ENCODE measurements at regions not wholly inside any gene's neighbourhood (a gene's known extent, or its start where the extent isn't known, plus 50 kb on each side); places are given as distances from the start of the nearest gene placed in this dataset.

DNA sequence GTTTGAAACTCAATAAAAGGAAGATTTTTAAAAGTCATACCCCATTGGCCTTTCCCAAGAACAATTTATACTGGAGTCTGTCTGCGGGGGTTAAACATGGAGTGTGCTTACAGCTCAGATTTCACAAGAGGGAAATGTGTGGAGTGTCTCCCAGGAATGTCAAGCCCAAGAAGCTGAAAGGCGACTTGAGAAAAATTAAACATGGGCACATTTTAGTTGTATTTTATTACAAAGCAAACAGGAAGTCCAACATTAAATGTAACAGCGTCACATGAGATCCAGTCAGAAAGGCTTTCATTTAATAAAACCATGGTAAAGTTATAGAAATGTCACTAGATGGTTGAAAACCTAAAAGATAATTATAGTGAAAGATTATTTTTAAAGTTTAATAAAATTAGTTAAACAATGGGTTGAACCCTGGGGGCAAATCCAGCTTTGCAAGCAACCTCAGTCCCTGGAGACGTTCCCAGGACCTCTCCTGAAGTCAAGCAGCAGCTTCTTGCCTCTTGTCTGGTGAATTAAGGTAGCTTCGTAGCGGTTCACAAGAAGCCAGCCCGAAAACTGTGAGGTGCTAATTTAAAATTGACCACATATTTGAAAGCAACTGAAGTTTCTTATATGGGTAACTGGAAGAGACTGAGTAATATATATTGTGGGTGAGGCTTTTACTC, 168.4 kb upstream of the EDNRA start:
- DNase-seq (ENCODE audit: low spot score): no peak

DNA sequence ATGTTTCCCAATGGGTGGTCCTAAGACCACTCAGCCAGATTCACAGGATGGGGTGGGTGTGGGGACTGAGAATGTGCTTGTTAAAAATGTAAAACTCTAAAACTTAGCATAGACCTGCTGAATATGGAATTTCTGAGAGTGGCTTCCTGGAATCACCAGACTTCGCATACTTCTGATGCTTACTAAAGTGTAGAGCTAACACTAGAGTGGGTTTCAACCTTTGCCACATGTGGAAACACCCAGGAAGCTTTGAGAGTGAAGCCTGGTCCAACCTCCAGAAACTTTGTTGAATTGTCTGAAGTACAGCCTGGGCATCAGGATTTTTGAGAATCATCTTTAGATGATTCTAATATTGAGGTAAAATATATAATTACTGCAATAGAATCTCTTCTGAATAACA, 167.8 kb upstream of the EDNRA start:
- no peak for DNase-seq (ENCODE audit: low spot score)

DNA sequence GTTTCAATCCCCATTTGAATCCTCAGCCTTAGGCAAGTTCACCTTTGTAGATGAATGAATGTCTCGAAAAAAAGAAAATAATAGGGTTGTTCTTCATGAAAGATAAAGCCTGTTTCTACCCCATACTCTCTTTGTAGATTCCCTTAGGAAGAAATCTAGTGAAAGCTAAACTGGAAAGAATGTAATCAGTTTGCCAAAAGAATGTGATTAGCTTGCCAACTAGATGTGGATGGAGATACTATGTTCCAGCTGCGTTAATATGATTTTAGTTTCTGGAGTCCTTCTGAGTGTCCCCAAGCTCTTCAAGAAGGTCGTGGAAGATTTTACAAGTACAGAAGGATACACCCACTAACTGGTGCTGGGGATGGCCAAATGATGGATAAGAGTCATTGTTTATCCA, 162.3 kb upstream of the EDNRA start:
- DNase-seq (ENCODE audit: low spot score): no peak

DNA sequence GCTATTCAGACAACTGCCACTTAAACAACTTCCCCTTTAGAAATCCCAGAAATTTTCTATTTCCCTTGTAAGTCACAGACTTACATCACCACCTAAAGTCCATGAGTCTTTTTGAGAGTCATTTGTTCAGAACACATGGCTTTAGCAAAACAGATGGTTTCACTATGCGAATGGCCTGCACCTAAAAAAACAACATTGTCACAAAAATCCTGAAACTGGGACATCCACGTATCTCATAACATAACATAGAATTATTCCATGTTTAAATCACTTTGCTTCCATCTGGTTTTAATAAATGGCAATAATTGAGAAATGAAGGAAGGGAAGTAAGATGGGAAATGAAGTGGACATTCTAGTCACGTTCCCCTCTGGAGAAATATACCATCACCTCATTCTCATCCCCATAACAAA, 155.3 kb upstream of the EDNRA start:
- DNase-seq (ENCODE audit: low spot score): no peak

DNA sequence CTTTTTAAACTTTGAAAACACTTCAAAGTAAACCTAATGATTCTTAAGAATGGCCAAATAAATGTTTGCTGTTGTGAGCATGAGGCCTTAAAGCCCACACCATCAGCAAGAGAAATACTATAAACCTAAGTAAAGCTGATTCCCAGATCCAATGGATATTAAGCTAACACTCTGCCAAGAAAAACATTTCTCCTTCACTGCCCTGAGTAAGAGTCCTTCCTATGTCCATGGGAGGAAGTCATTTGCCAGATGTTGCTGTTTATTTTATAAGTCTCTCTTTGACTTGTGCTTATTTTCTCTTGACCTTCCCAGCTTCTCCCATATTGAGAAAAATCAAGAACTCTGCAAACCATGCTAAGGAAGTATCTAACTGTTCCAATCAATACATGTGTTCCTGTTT, 154.3 kb upstream of the EDNRA start:
- no peak for DNase-seq (ENCODE audit: low spot score)

DNA sequence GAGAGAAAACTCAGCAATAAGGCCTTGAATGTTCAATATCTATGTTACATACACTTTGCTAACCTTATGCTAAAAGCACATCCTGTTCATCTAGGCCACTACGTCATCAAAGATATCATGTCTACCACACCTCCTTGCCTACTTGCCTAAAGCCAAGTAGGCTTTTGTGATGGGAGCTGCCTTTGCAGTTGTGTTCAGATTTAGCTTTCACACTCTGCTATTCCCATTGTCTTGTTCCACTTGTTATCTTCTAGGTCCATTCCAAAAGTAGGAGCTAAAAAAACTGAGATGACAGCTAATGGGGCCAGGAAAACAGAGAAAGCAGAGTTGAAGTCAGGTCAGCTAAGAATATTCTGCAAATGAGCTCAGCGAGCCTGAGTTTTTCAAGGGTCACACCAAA, 153.6 kb upstream of the EDNRA start:
- DNase-seq (ENCODE audit: low spot score): no peak

DNA sequence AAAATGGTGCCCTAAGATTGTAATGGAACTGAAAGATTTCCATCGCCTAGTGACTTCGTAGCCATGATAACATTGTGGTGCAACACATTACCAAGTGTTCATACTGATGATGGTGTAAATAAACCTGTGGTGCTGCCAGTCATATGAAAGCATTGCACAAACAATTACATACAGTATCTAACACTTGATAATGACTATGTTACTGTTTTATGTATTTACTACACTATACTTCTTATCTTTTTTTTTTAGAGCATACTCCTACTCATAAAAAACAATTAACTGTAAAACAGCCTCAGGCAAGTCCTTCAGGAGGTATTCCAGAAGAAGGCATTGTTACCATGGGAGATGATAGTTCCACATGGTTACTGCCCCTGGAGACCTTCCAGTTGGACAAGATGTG, 152.7 kb upstream of the EDNRA start:
- no peak for DNase-seq (ENCODE audit: low spot score)

DNA sequence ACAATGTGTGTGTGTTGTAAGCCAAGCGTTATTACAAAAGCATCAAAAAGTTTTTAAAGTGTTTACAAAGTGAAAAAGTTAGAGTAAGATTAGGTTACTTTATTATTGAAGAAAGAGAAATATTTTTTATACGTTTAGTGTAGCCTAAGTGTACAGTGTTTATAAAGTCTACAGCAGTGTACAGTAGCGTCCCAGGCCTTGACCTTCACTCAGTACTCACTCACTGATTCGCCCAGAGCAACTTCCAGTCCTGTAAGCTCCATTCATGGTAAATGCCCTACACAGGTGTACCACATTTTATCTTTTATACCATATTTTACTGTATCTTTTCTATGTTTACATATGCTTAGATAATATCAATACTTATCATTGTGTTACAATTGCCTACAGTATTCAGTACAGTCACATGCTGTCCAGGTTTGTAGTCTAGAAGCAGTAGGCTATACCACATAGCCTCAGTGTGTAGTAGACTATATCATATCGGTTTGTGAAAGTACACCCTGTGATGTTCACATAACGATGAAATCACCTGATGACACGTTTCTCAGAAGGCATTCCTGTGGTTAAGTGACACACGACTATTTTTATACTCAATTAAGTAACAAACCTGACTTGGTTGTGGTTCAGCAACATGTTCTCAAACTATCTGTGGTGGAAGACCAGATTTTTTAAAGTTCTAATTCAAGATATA, 152.0 kb upstream of the EDNRA start:
- DNase-seq (ENCODE audit: low spot score): no peak

DNA sequence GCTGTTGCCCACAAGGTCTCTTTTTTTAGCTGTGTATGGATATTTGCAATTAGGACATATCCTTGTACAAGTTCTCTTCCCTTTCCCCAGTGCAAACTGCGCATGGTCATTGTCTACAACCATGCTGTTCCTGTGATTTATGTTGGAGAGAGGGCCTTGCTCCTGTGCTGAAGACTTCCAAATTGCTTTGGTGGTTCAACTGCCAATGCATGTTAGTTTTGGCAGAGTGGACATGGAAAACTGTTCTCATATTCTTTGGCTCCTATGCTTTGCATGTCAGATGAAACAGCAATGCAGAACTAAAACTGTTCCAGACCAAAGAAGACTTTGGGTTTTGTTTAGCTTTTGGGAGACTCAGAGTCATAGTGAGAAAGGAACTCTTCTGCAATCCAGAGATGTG, 148.8 kb upstream of the EDNRA start:
- DNase-seq (ENCODE audit: low spot score): no peak

DNA sequence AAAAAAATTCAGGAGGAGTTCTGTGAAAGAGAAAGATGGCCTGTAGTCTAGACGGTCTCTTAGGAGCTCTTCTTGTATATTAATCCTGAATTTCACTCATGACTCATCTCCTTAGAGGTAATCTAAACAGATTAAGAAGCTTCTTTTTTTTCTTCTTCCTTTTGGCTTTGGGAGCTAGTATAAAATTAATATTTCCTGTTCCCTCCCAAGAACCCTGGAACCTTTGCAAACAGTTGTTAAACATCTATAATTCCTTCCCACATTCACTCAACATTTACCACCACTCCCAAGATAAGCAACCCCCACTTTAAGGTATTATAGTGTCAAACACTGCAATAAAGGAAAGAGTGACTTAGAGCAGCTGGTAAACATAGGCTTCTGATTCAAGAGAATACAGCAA, 146.4 kb upstream of the EDNRA start:
- DNase-seq (ENCODE audit: low spot score): no peak

DNA sequence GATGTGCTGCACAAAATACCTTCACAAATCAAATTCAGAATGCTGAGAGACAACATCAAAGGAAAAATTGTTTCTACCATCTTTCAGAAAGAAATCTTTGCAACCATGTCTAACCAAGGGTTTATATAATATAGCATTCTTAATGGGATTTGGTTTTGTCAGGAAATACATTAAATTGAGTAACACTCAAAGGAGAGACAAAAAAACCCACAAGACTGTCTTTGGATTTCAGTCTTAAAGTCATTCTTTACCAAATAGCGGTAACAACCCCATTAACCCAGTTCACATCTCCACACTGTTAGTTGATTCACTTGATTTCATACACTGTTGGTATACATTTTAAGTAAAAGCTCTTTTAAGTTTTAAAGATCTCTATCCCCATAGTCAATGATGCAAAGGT, 145.7 kb upstream of the EDNRA start:
- no peak for DNase-seq (ENCODE audit: low spot score)

DNA sequence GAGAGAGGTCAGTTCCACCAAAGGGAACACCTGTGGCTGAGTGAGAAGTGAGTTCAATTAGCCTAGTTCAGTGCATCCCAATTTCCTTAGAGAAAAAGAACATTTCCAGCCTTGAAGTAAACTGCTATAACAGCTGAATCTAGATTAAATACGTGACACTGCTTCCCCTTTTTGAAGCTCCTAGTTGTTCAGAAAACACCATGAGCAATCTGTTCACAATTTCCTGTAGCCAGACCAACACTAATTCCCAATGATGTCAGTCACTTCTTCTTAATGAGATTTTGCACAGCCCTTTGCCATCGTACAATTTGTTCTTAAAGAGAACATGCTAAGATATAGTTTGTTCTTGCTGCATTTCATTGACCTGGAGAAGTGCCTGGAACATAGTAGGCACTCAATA, 144.6 kb upstream of the EDNRA start:
- DNase-seq (ENCODE audit: low spot score): no peak

DNA sequence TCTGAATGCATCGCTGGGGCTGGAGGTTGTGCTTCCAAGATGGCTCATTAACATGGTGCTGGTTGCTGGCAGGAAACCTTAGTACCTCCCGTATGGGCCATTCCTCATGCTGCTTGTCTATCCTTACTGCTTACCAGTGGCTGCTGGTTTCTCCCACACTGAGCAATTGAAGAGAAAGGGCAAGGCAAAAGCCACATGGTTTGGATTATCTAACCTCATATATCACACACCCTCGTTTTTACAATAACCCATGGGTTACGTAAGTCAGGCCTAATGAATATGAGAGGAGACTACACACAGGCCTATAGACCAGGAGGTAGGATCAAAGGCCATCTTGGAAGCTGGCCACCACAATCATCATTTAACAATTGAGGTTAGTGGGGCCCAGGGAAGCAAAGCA, 141.8 kb upstream of the EDNRA start:
- DNase-seq (ENCODE audit: low spot score): no peak

DNA sequence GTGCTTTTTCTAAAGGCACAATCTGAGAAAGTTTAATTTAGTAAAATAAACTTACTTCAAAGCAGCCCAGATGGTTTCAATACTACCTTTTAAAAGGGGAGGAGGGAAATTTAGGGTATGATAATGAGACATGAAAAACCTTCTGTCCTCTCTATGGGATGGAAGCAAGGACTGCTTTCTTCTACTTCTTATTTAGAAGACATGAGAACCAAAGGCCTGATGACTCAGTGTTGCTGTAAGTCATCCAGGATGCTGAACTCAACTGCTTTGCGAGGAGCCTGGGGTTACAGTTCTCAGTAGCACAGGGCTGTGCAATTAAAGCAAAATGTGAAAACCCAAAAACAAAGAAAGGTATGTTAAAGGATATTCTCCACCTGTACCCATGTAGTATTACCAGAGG, 140.8 kb upstream of the EDNRA start:
- DNase-seq (ENCODE audit: low spot score): no peak

DNA sequence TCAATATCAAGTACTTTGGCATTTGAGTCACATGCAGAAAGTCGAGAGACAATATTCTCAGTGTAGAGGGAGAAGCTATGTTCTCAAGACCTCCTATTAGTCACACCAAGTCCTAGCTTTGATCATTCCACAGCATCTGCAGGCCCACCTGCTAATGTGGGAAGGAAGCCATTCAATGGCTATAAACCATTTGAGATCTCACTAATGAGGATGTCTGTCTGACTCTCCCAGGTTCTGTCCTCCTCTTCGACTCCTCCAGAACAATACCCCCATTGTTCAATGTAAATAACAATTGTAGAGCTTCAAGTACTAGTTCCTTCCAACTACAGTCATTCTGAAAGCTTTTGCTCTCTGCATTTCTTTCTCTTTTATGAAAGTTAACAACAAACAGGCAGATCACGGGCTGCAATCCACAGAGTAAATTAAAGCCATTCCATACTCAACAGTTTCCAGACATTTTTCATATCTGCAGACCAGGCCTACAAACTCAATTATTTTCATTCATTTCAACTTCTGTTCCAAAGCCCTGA, 140.2 kb upstream of the EDNRA start:
- no peak for DNase-seq (ENCODE audit: low spot score)

DNA sequence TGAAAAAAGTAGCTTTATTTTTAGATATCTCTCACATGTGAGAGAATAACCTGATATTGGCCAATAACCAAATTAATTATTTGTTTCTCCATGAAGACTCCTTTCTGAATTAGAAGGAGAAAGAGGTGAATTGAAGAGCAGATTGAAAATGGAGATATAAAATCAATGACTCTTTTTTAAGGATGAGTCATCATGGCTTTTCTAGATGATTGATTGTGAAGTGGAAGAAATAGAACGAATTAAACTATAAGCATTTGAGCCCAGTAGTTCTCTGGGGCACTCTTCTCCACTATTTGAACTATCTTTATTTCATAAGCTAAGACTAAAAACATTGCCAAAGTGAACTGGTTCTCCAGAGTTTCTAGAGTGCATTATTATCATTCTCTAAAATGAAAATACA, 137.2 kb upstream of the EDNRA start:
- no peak for DNase-seq (ENCODE audit: low spot score)

DNA sequence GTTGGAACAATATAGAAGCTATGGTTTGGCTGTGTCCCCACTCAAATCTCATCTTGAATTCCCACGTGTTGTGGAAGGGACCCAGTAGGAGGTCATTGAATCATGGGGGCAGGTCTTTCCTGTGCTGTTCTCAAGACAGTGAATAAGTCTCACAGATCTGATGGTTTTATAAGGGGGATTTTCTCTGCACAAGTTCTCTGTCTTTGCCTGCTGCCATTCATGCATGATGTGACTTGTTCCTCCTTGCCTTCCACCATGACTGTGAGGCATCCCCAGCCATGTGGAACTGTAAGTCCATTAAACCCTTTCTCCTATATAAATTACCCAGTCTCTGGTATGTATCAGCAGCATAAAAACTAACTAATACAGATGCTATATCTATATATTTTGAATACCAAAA, 135.2 kb upstream of the EDNRA start:
- no peak for DNase-seq (ENCODE audit: low spot score)

DNA sequence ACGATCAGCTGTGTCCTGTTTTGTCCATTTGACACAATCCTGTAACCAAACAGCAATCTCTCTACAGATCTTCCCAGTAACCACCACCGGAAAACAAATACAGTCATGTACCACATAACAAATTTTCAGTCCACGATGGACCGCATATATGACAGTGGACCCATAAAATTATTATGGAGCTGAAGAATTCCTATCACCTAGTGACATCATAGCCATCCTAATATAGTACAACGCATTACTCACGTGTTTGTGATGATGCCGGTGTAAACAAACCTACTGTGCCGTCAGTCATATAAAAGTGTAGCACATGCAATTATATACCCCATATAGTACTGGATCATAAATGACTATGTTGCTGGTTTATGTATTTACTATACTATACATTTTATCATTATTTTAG, 133.7 kb upstream of the EDNRA start:
- DNase-seq (ENCODE audit: low spot score): no peak

DNA sequence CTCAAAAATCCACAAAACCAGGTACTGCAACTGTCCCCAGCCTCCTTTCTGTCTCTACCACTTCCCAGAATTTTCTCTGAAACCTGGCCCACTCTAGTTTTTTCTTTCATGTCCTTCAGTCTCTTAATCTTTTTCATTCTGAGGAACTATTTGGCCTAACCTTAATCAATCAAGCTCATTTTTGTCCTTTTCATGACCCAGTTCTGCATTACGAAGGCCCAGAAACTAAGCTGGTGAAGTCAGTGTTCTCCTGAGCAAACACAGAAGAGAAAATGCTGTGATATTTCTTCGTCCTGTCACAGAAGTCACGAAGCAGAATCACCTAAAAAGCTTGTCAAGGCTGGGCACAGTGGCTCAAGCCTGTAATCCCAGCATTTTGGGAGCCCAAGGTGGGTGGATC, 131.7 kb upstream of the EDNRA start:
- DNase-seq (ENCODE audit: low spot score): no peak

DNA sequence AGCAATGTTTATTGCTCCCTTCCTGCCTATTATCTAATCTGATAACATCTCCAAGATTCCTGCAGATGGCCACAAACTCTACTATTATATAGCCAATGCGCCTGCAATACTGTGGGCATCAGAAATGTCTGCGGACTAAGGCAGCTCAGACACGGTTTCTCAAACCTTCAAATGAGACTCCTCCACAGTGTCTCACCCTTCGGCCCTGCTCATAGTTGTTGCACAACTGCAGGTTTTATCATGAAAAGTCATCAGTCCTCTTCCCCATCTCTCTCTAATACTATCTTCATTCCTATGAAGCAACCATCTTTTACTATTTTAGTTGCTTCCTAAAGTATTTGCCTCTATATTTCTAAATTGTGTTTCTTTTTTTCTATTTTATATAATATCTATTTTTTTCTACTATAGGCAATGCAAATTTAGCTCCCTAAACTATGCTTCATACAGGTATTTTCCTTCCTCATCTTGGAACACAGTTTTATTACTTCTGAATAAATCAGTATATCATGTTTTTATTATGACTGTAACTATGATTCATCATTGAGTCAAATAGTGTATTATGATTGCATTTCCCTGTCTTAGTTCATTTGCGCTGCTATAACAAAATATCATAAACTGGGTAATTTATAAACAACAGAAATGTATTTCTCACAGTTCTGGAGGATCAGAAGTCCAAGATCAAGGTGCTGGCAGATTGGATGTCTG, 129.7 kb upstream of the EDNRA start:
- DNase-seq (ENCODE audit: low spot score): no peak

DNA sequence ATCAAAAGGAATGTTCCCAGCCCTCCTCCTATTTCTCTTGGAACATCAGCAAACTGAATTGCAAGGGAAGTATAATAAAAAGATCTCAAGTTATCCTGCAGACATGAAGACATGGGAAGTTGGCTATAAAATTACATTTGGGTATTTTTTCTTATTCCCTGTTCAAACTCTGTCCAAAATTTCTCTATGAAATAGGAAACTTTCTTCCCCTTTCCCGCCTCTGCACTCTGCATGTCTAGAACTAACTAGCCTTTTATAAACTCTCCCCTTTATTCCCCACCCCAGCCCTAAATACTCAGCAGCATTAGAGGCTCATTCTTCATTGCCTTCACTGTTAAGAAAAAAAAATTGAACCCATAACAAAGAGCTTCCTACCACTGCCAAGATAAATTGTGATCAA, 126.7 kb upstream of the EDNRA start:
- DNase-seq (ENCODE audit: low spot score): no peak

DNA sequence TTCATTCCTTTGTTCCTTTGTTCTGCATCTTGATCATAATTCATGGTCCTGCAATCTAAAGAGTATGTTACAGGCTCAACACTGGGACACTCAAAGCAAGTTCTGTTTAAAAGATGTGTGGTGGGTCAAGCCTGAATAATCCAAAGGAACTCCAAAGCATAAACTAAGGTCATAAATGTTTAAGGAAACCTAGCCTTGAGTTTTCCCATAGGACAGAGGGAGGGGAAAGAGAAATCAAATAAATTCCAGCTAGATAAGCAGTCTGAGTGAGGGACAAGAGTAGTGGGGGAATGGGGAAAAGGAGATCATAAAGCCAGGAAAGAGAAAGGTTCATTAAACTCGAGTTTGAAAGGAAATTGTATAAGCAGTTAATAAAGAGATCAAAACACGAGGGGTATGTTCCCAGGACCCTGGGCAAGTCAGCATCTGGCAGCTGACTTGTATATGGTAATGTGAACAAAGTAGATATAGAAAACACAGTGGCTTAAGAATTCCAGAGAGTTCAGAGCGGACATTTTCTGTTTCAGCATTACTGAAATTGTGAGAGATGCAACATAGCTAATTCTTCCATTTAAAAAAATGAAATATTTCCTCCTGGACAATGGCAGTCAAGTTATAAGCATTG, 125.8 kb upstream of the EDNRA start:
- DNase-seq (ENCODE audit: low spot score): no peak

DNA sequence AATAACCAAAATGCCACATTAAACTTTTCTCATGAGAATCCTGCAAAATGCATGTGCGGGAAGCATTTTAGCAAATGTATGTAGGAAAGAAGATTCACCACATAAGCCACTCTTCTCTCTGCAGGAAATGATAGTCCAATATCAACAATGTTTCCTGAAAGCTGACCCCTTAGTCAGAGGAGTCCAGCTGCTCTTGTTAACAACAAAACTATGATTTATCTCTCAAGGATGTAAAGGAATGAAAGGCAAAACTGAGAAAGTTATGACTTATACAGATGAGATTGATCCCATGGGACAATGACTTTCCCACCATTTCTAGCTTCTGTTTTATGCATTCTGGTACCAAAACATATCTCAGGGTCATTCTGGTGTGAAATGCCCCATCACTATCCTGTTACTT, 125.0 kb upstream of the EDNRA start:
- DNase-seq (ENCODE audit: low spot score): no peak
